Head of caudate nucleus (tissue), 42 donors: ENCODE measurements at regions not wholly inside any gene's neighbourhood (a gene's known extent, or its start where the extent isn't known, plus 50 kb on each side); places are given as distances from the start of the nearest gene placed in this dataset.
"Not testable (repeated sequence)": the region's sequence is repeated elsewhere in the genome, so short reads cannot be mapped to it uniquely, and the experiment has no call there.

Experiments used
- DNase-seq, 42 donors: peaks; one replicate each; pipeline versions ENCODE4 v3.0.0 to v3.0.0-alpha.2; 2020 to 2021; ENCODE audit warnings: mixed read lengths in 7 of 42
- intact Hi-C: fragments of 100-400 bp; cut with DNase I; formaldehyde crosslinking; loops from one replicate; pipeline ENCODE4 v1.15.0; 2022

DNA sequence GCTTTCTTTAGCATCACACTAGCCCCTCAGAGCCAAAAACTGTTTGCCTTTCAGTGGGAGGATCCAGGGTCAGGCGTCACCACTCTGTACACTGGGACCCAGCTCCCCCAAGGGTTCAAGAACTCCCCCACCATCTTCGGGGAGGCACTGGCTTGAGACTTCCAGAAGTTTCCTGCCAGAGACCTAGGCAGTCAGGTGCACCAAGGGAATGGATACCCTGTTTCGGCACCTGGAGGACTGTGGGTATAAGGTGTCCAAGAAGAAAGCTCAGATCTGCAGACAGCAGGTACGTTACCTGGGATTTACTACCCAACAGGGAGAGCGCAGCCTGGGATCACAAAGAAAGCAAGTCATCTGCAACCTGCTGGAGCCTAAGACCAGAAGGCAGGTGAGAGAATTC lies 603.0 kb downstream of the UQCRFS1 start:
- intact Hi-C loops: no loop called here
- peak in 1 of 42 donors; percentile 31 for DNase-seq

DNA sequence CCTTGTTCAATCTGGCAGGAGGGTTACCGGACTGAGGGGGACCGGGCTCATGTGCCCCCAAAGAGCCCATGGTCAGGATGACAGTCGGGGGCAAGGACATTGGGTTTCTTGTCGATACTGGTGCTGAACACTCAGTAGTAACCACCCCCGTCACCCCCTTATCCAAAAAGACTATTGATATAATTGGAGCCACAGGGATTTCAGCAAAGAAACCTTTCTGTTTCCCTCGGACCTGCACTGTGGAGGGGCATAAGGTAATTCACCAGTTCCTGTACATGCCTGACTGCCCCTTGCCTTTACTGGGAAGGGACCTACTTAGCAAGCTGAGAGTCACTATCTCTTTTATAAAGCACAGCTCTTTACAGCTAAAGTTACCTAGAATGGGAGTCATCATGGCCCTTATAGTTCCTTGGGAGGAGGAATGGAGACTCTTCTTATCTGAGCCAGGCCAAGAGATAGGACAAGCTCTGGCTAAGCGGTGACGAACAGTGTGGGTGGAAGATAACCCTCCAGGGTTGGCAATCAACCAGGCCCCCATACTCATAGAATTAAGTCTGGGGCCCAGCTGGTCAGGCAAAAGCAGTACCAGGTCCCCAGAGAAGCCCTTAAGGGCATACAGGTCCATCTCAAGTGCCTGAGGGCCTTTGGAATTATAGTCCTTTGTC lies 603.7 kb downstream of the UQCRFS1 start:
- peak in 1 of 42 donors; percentile 31 for DNase-seq

DNA sequence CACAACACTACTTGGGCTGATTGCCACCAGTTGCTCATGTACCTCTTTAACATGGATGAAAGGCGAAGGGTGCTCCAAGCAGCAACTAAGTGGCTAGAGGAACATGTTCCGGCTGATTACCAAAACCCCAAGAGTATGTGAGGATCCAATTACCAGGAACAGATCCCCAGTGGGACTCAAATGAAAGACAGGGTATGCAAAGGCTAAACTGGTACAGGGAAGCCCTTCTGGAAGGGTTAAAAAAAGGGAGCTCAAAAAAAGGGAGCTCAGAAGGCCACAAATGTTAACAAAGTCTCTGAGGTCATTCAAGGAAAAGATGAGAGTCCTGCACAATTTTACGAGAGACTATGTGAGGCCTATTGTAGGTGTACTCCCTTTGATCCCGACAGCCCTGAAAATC lies 604.7 kb downstream of the UQCRFS1 start:
- peak in 1 of 42 donors; percentile 5 for DNase-seq
- intact Hi-C loops: no loop called here

More for the DNA sequence above, 603.7 kb downstream of the UQCRFS1 start:
- intact Hi-C loops: no loop called here

DNA sequence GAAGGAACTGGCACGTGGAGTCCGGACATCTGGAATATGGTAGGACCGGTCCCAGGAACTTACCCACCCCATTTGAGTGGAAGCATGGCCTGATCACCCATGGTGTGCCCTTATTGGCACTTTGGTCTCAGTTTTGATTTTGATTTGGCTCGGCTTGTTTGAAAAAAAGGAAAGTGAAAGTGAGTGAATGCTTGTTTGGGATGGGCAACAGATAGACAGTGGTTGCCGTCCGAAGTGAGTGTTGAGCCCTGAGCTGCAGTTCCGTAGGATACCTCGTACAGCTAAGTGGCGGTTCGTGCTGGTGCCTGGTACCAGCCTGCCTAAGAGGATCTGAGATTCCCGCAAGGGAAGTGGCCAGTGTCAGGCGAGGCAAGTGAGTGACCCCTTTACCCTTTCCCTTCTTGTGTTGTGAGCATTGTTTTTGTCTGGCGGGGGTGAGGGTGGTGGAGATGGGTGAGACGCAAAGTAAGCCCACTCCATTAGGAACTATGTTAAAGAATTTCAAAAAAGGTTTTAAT lies 605.8 kb downstream of the UQCRFS1 start:
- DNase-seq: peak in 2 of 42 donors; percentile 3 to 7
- intact Hi-C loops: no loop called here

DNA sequence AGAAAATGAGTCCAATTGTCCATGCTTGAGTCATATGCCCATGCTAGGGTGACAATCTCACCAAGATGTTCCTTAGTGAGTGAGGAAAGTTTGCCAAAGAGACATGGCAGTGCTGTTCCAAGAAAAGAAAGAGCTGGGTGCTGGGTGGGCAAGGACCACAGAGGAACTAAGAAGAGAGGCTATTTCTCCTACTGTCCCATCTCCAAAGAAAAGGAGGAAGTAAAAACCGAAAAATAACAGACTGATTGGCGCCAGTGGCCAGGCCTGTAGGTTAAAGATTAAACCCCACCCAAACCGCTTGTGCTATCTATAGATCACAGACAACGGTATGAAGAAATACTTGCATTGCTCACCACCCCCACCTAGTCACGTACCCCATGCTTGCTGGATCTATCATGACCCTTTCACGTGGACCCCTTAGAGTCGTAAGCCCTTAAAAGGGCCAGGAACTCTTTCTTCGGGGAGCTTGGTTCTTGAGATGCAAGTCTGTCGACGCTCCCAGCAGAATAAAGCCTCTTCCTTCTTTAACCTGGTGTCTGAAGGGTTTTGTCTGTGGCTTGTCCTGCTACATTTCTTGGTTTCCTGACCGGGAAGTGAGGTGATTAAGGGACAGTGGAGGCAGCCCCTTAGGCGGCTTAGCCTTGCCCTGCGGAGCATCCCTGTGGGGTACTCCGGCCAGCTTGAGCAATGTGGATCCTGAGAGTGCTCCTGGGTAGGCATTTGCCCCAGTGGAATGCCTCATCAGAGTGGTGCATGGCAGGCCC lies 606.5 kb downstream of the UQCRFS1 start:
- intact Hi-C loops: no loop called here
- peak in 2 of 42 donors; percentile 5 to 16 for DNase-seq

DNA sequence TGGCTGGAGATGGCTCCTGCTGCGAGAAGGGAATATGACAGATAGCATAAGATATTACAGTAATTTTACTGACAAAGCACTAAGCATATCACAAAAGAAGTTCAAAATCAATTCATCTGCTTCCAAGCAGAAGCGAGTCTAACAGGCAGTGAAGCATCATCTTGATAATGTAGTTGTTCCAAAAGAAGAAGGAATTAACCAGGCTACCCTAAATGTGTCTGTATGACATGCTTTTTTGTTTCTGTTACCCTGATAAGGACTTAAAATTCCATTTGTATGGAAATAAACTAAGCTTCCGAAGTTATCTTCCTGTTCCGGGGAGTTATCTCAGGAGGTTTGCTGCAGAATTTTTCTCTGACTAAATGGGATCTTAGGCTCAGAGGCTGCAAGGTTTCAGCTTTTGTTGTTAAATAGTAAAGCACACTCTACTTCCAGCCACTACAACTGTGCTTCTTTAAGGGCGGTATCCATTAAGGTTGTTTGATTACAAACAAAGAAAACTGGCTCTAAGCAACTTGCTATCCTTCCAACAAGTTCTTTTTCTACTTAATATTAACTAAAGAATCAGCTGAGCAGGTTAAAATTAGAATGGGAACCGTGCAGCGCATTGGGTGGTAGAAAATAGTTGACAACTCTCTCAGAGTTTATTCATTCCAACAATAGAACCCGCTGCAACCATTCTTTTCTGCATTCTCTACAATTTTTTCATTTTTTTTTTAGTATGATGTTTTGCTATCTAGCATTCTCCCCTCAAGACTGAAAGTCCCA lies 607.3 kb downstream of the UQCRFS1 start:
- DNase-seq: peak in 2 of 42 donors; percentile 31 to 32
- intact Hi-C loops: no loop called here

DNA sequence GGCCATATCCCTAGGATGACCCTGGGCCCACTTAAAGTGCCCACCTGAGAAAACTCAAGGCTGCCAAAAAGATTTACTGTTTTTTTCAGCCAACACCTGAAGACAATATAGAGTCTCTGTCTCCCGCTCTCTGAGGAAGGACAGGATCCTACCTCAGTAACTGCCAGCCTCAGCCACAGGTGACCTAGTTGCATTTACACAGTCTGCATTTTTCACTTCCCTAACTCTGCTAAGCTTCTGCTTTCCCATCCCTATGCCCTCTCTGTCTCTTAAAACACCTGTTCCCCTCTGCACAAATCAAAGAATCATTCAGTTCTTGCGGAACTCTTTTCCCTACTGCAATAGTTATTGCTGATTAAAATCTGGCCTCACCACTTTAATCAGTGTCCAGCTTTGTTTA lies 609.5 kb downstream of the UQCRFS1 start:
- intact Hi-C loops: no loop called here
- peak in 2 of 42 donors; percentile 10 to 29 for DNase-seq

DNA sequence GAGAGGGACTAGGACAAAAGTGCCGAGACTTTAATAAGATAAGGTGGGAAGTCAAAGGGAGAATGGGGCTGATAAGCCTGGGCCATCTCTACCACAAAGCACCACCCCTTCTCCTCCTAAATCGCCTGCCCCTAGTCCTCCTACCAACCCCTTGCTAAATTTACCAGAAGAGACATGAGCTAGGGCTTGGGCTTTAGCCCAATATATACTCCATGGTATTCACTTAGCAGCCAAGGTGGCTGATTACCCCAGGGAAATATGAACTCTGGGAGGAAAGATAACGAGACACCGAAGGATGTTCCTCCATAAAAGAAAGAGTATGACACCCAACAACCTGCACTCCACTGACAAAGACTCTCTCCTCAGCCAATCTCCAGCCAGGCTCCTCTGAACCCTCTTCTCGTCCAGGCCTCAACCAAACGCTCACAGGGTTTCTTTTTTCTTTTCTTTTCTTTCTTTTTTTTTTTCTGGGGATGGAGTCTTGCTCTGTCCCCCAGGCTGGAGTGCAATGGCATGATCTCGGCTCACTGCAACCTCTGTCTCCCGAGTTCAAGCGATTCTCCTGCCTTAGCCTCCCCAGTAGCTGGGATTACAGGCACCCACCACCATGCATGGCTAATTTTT lies 610.2 kb downstream of the UQCRFS1 start:
- intact Hi-C loops: no loop called here
- DNase-seq: peak in 1 of 42 donors; percentile 3

DNA sequence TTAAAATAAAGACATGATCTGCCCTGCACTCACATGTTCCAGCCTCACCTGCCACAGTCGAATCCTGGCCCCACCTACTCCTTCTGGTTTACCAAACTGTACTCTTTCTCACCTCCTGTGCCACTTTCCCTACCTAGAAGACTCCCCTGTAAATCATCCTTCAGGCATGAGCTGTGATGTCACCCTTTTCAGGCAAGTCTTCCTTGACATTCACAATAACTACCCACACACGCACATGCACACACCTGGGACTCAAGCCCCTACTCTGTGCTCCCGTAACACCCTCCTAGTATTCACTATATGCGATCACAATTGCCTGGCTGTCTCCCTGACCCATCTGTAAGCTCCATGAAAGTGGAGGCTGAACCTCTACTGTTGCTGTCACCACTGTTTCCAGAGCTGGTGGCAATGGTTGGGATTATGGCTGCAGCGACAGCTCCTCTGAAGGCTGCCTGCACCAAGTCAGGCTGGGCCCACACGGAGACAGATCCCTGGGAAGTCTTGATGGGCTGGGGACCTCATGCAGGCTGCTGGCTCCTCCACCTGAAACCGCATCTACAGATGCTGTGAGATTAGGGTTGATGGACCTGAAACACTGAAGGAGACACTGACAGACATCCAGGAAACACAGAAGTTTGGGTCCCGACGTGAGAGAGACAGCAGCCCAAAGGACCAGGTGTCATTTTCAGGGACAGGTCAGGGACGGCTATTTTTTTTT lies 611.1 kb downstream of the UQCRFS1 start:
- peak in 7 of 42 donors; percentile 4 to 42 (median 27) for DNase-seq
- intact Hi-C loops: no loop called here

DNA sequence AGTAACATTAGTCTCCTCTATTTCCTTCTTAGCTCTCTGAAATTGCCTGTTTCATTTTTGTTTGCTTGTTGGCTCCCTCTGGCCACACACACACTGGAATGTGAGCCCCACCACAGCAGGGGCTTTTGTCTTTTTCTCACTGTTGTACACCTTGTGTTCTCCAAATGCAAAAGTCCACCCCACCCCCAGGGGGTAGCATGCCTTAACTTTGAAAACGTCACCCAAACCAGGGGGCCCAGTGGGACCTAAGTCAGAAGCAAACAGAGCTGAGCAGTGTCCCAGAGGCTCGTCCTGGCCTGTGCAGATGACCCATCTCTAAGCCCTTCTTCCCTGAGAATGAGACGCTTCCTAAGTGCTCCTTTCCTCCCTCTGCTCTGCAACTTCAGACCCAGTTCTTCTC lies 614.1 kb downstream of the UQCRFS1 start:
- DNase-seq: peak in 1 of 42 donors; percentile 5
- intact Hi-C loops: no loop called here

DNA sequence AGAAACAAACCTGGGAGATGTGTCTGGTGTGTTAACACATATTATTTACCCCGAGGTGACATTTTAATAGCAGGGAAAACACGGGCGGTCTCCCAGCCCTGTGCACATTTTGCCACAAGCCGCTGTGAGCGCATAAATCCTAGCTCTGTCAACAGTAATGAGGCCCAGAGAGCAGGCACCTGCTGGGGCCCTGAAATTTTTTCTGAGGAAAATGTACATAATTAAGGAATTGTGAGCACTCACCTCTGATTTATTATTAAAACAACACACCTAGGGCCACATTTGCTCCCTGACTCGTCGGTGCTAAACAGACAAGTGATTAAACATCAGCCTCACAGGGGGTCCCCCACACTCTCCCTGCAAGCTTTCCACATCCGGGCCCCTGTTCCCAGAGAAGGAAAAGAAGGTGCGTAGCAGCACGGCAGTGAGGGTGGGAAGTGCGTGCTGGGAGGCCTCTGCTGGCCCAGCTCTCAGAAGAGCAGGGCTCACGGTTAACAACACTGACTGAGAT lies 616.3 kb downstream of the UQCRFS1 start:
- no peak for DNase-seq

DNA sequence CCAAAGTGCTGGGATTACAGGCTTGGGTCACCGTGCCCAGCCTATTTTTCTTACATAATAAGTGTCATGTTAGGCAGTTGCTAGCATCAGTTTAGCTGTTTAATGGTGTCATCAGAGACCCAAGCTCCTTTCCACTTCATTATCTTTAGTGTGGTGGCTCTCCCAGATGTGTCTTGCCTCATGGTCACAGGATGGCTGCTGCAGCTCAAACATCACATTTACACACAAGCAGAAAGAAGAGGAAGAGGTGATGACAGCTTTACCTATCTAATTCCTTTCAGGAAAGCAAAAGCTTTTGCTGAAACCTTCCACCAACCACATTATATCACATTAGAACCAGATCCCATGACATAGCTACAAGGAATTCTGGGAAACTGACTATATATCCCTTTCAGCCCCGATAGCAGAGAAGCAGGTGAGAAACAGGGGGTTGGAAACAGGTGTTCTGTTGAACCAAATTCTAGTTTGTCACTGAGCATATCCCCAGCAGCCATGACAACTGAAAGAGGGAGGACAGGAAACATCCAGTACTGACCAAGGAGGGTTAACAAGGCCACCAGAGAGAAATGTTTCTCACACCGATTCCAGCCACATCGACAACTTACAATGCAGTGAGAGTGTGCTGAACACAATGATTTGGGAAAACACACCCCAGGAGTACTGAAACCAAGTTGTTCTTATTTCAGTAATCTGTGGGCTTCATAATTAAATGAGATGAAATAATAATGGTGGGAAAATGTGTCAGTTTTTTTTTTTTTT lies 617.0 kb downstream of the UQCRFS1 start:
- intact Hi-C loops: no loop called here
- DNase-seq: no peak

More for the DNA sequence above, 616.3 kb downstream of the UQCRFS1 start:
- intact Hi-C loops: no loop called here

DNA sequence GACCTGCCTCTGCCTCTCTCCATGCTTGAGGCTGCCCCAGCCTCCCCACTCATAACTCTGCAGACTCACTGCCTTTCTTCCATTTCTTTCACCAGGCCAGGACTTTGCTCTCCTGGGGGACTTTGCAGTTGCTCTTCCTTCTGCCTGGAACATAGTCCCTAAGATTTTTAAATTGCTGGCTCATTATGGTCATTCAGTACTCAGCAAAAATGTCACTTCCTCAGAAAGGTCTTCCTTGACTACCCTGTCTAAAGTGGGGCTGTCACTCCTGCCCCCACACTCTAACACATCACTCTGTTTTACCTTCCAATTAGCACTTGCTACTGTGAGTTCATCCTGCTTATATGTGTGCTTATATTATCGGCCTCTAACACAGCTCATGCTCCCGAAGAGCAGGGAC lies 618.2 kb downstream of the UQCRFS1 start:
- no peak for DNase-seq
- intact Hi-C loops: no loop called here

DNA sequence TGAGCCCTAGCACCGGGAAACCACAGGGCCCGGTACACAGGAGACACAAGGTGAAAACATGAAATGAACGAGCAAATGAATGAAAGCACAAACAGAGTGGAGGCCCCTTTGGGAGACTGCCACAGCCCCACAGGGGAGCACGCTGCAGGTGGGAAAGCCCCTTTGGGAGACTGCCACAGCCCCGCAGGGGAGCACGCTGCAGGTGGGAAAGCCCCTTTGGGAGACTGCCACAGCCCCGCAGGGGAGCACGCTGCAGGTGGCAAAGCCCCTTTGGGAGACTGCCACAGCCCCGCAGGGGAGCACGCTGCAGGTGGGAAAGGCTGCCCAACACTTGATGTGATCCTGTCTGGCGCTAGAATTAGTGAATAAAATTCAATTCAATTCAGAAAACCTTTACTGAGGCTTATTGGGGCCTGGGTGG lies 623.0 kb downstream of the UQCRFS1 start:
- intact Hi-C loops, DNase-seq: not testable (repeated sequence)

DNA sequence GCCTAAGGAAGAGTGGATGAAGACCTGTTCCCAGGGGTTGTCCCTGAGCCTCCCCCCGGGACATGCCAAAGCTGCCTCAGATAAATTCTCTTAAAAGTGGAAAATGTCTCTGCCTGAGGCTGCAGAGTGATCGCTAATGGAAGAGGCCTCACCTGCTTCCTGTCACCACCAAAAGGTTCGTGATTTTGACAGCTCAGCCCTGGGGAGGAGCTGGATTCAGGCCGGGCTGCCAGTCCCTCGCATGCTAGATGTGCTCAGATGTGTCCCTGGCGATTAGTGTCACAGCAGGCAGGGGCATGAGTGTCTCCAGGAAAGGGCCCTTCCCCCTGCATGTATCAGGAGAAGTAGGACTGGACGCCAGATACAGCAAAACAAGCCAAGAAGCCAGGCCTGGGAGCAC lies 626.5 kb downstream of the UQCRFS1 start:
- no peak for DNase-seq
- intact Hi-C loops: no loop called here

DNA sequence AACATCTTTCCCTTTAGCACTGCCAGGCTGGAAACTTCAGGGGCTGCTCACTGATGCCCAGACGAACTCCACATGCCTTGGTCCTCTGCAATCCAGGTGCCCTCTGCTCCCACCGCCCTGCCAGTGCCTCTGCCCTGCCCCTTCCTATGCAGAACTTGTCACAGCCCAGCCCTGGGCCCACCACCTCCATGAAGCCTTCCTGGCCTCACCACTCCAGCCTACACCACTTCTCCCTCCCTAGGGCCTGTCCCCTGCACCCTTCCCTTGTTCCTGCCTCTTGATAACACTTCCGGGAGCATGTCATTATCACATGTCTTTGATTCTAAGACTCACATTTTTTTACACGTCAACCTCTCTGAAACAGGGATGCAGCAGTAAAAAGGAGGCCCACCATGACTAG lies 627.2 kb downstream of the UQCRFS1 start:
- intact Hi-C loops: no loop called here
- no peak for DNase-seq

DNA sequence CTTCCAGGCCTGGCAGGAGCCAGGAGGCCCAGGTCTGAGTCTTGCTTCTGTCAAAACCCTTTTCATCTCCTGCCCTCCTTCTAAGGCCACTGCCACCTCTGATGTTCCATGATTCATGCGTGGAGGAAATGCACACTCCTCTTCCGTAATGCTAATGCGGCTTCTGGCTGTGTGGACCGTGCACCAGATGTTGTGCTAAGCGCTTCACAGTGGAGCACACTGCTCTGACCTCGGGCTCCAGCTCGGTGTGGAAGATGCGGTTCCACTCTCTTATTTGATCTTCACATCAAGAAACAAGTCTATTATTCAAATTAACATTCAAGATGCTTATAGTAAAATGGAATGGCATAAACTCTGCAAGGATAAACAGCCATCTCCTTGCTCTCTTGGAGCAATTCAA lies 629.2 kb downstream of the UQCRFS1 start:
- intact Hi-C loops: no loop called here
- DNase-seq: no peak

DNA sequence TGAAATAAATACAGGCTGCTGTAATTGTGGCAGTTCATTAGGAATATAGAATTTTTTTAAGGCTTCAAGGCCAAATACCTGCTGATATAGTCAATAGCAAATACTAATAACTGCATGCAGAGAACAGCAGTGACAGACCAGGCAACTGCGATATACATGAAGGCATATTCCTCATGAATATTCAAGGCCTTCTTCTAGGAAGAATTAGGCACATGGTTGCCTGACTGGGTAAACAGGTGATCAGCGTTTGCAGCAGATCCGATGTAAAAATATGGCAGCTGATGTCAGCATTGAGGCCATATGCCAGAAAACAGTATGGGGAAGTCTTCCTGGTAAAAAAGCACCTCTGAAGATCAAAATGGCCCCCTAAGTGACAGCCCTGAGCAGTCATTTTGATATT lies 629.7 kb downstream of the UQCRFS1 start:
- DNase-seq: no peak
- intact Hi-C loops: no loop called here
